ENCODE measurements at regions not wholly inside any gene's neighbourhood (a gene's known extent, or its start where the extent isn't known, plus 50 kb on each side); places are given as distances from the start of the nearest gene placed in this dataset.

- no peak for TF ChIP-seq CTCF (IDR thresholded peaks at IDR 0.05 in 4 of 5, conservative IDR thresholded peaks at IDR 0.05 in 1 of 5)
- TF ChIP-seq POLR2A (IDR thresholded peaks at IDR 0.05) = no peak
These were observed 249.7 kb upstream of the CNTN4 start for GRCh38 chr3:1848935-1849334.

Data from gastrocnemius medialis (tissue), 4 donors.